NCI-H226 (cell line): ENCODE measurements at regions not wholly inside any gene's neighbourhood (a gene's known extent, or its start where the extent isn't known, plus 50 kb on each side); places are given as distances from the start of the nearest gene placed in this dataset.

ENCODE experiments used
- DNase-seq: peaks from one replicate; pipeline ENCODE4 v3.0.0-alpha.2; 2015

- no peak for DNase-seq
Observed at GRCh38 chr7:84533182-84533581, 338.6 kb upstream of the SEMA3A start.

- DNase-seq: no peak
Observed at GRCh38 chr7:84532196-84532595, 337.6 kb upstream of the SEMA3A start.

- DNase-seq: peak; percentile 88
Observed at GRCh38 chr7:84529480-84530205, 335.1 kb upstream of the SEMA3A start.

- DNase-seq: no peak
Observed at GRCh38 chr7:84528756-84529479, 334.3 kb upstream of the SEMA3A start.

GRCh38 chr7:84524714-84525694 lies 330.4 kb upstream of the SEMA3A start:
- peak; percentile 22 for DNase-seq

- DNase-seq: no peak
Observed at GRCh38 chr7:84513061-84513460, 318.5 kb upstream of the SEMA3A start.

- DNase-seq: no peak
Observed at GRCh38 chr7:84512055-84512454, 317.5 kb upstream of the SEMA3A start.

- peak; percentile 70 for DNase-seq
Observed at GRCh38 chr7:84510505-84510904, 315.9 kb upstream of the SEMA3A start.

- no peak for DNase-seq
Observed at GRCh38 chr7:84509522-84509921, 314.9 kb upstream of the SEMA3A start.

- no peak for DNase-seq
Observed at GRCh38 chr7:84508606-84509005, 314.0 kb upstream of the SEMA3A start.

- no peak for DNase-seq
Observed at GRCh38 chr7:84507529-84507928, 312.9 kb upstream of the SEMA3A start.

GRCh38 chr7:84506151-84506550 lies 311.6 kb upstream of the SEMA3A start:
- peak; percentile 63 for DNase-seq

GRCh38 chr7:84502239-84502638 lies 307.6 kb upstream of the SEMA3A start:
- DNase-seq: no peak

GRCh38 chr7:84497873-84498272 lies 303.3 kb upstream of the SEMA3A start:
- DNase-seq: no peak

- no peak for DNase-seq
Observed at GRCh38 chr7:84495128-84495527, 300.5 kb upstream of the SEMA3A start.

- DNase-seq: no peak
Observed at GRCh38 chr7:84492098-84493034, 297.8 kb upstream of the SEMA3A start.

- DNase-seq: no peak
Observed at GRCh38 chr7:84490661-84491060, 296.1 kb upstream of the SEMA3A start.

- DNase-seq: no peak
Observed at GRCh38 chr7:84484502-84485079, 290.0 kb upstream of the SEMA3A start.

- DNase-seq: no peak
Observed at GRCh38 chr7:84482476-84482875, 287.9 kb upstream of the SEMA3A start.

- no peak for DNase-seq
Observed at GRCh38 chr7:84479059-84479458, 284.5 kb upstream of the SEMA3A start.

GRCh38 chr7:84477786-84478478 lies 283.3 kb upstream of the SEMA3A start:
- peak; percentile 53 for DNase-seq
